ENCODE measurements at regions not wholly inside any gene's neighbourhood (a gene's known extent, or its start where the extent isn't known, plus 50 kb on each side); places are given as distances from the start of the nearest gene placed in this dataset.
"Not testable (repeated sequence)": the region's sequence is repeated elsewhere in the genome, so short reads cannot be mapped to it uniquely, and the experiment has no call there.

- Histone ChIP-seq H3K4me3 (no peak overlapping the region), H3K36me3 (no peaks in the 10 kb centered on the region), H3K27ac (no peak overlapping the region), H3K27me3 (replicated peaks) (no peaks in the 10 kb centered on the region), H3K9me3 (replicated peaks) (no peaks in the 10 kb centered on the region), H3K4me1 (replicated peaks) (no peaks in the 10 kb centered on the region)
- DNase-seq (ENCODE audit: low read depth in 1 of 2, low spot score in 2 of 2): no peak
Observed at GRCh38 chr10:7108141-7108540, 302.7 kb downstream of the SFMBT2 start.

GRCh38 chr10:7107285-7107684, 303.5 kb downstream of the SFMBT2 start:
- Histone ChIP-seq H3K27ac (no peak overlapping the region), H3K36me3 (no peaks in the 10 kb centered on the region), H3K4me1 (replicated peaks) (no peaks in the 10 kb centered on the region), H3K4me3 (no peak overlapping the region), H3K27me3 (replicated peaks) (no peaks in the 10 kb centered on the region), H3K9me3 (replicated peaks) (no peaks in the 10 kb centered on the region)
- DNase-seq (ENCODE audit: low read depth in 1 of 2, low spot score in 2 of 2): no peak

GRCh38 chr10:7104379-7104778, 306.5 kb downstream of the SFMBT2 start:
- H3K4me1 ChIP-seq (replicated peaks); H3K9me3 ChIP-seq (replicated peaks); H3K36me3 ChIP-seq; H3K4me3 ChIP-seq; H3K27ac ChIP-seq; DNase-seq (ENCODE audit: low read depth in 1 of 2, low spot score in 2 of 2); H3K27me3 ChIP-seq (replicated peaks): not testable (repeated sequence)

- H3K27ac ChIP-seq: no peak overlapping the region
- no peaks in the 10 kb centered on the region for H3K36me3 ChIP-seq
- H3K9me3 ChIP-seq (replicated peaks): no peaks in the 10 kb centered on the region
- no peak overlapping the region for H3K4me3 ChIP-seq
- no peak for DNase-seq (ENCODE audit: low read depth in 1 of 2, low spot score in 2 of 2)
- H3K27me3 ChIP-seq (replicated peaks): no peaks in the 10 kb centered on the region
- no peaks in the 10 kb centered on the region for H3K4me1 ChIP-seq (replicated peaks)
Observed at GRCh38 chr10:7102557-7103349, 308.1 kb downstream of the SFMBT2 start.

GRCh38 chr10:7102084-7102483, 308.8 kb downstream of the SFMBT2 start:
- Histone ChIP-seq H3K27me3 (replicated peaks) (no peaks in the 10 kb centered on the region), H3K4me1 (replicated peaks) (no peaks in the 10 kb centered on the region), H3K27ac (no peak overlapping the region), H3K9me3 (replicated peaks) (no peaks in the 10 kb centered on the region), H3K36me3 (no peaks in the 10 kb centered on the region), H3K4me3 (no peak overlapping the region)
- DNase-seq (ENCODE audit: low read depth in 1 of 2, low spot score in 2 of 2): no peak

GRCh38 chr10:7101451-7101850, 309.4 kb downstream of the SFMBT2 start:
- Histone ChIP-seq H3K27me3 (replicated peaks) (no peaks in the 10 kb centered on the region), H3K9me3 (replicated peaks) (no peaks in the 10 kb centered on the region), H3K4me3 (no peak overlapping the region), H3K27ac (no peak overlapping the region), H3K4me1 (replicated peaks) (no peaks in the 10 kb centered on the region), H3K36me3 (no peaks in the 10 kb centered on the region)
- DNase-seq (ENCODE audit: low read depth in 1 of 2, low spot score in 2 of 2): no peak

GRCh38 chr10:7100032-7100702, 310.7 kb downstream of the SFMBT2 start:
- no peak overlapping the region for H3K4me3 ChIP-seq
- no peaks in the 10 kb centered on the region for H3K36me3 ChIP-seq
- DNase-seq (ENCODE audit: low read depth in 1 of 2, low spot score in 2 of 2): no peak
- no peaks in the 10 kb centered on the region for H3K4me1 ChIP-seq (replicated peaks)
- H3K27ac ChIP-seq: no peak overlapping the region
- H3K9me3 ChIP-seq (replicated peaks): no peaks in the 10 kb centered on the region
- H3K27me3 ChIP-seq (replicated peaks): no peaks in the 10 kb centered on the region

GRCh38 chr10:7098160-7098762, 312.6 kb downstream of the SFMBT2 start:
- H3K4me1 ChIP-seq (replicated peaks): no peaks in the 10 kb centered on the region
- no peaks in the 10 kb centered on the region for H3K27me3 ChIP-seq (replicated peaks)
- no peaks in the 10 kb centered on the region for H3K9me3 ChIP-seq (replicated peaks)
- no peak overlapping the region for H3K4me3 ChIP-seq
- no peaks in the 10 kb centered on the region for H3K36me3 ChIP-seq
- DNase-seq (ENCODE audit: low read depth in 1 of 2, low spot score in 2 of 2): no peak
- H3K27ac ChIP-seq: no peak overlapping the region

GRCh38 chr10:7094781-7095180, 316.1 kb downstream of the SFMBT2 start:
- DNase-seq (ENCODE audit: low read depth in 1 of 2, low spot score in 2 of 2): no peak
- Histone ChIP-seq H3K9me3 (replicated peaks) (no peaks in the 10 kb centered on the region), H3K27me3 (replicated peaks) (no peaks in the 10 kb centered on the region), H3K4me3 (no peak overlapping the region), H3K27ac (no peak overlapping the region), H3K36me3 (no peaks in the 10 kb centered on the region), H3K4me1 (replicated peaks) (no peaks in the 10 kb centered on the region)

- Histone ChIP-seq H3K27me3 (replicated peaks) (0 out of 2 replicates have a peak, but pooled peaks cover 2% of the 10 kb centered on the region), H3K9me3 (replicated peaks) (no peaks in the 10 kb centered on the region), H3K36me3 (no peaks in the 10 kb centered on the region), H3K27ac (no peak overlapping the region), H3K4me1 (replicated peaks) (no peaks in the 10 kb centered on the region), H3K4me3 (no peak overlapping the region)
- DNase-seq (ENCODE audit: low read depth in 1 of 2, low spot score in 2 of 2): no peak
Observed at GRCh38 chr10:7093368-7093767, 317.5 kb downstream of the SFMBT2 start.

GRCh38 chr10:7092603-7093002, 318.2 kb downstream of the SFMBT2 start:
- Histone ChIP-seq H3K9me3 (replicated peaks) (no peaks in the 10 kb centered on the region), H3K4me1 (replicated peaks) (no peaks in the 10 kb centered on the region), H3K36me3 (no peaks in the 10 kb centered on the region), H3K4me3 (no peak overlapping the region), H3K27me3 (replicated peaks) (0 out of 2 replicates have a peak, but pooled peaks cover 2% of the 10 kb centered on the region), H3K27ac (no peak overlapping the region)
- no peak for DNase-seq (ENCODE audit: low read depth in 1 of 2, low spot score in 2 of 2)

- H3K4me3 ChIP-seq: no peak overlapping the region
- H3K36me3 ChIP-seq: no peaks in the 10 kb centered on the region
- H3K27me3 ChIP-seq (replicated peaks): 0 out of 2 replicates have a peak, but pooled peaks cover 2% of the 10 kb centered on the region
- DNase-seq (ENCODE audit: low read depth in 1 of 2, low spot score in 2 of 2): no peak
- H3K4me1 ChIP-seq (replicated peaks): no peaks in the 10 kb centered on the region
- H3K27ac ChIP-seq: no peak overlapping the region
- no peaks in the 10 kb centered on the region for H3K9me3 ChIP-seq (replicated peaks)
Observed at GRCh38 chr10:7090529-7090928, 320.3 kb downstream of the SFMBT2 start.

GRCh38 chr10:7085913-7086589, 324.8 kb downstream of the SFMBT2 start:
- no peak overlapping the region for H3K4me3 ChIP-seq
- H3K4me1 ChIP-seq (replicated peaks): no peaks in the 10 kb centered on the region
- H3K9me3 ChIP-seq (replicated peaks): no peaks in the 10 kb centered on the region
- H3K36me3 ChIP-seq: no peaks in the 10 kb centered on the region
- H3K27ac ChIP-seq: no peak overlapping the region
- 0 out of 2 replicates have a peak, but pooled peaks cover 2% of the 10 kb centered on the region for H3K27me3 ChIP-seq (replicated peaks)
- no peak for DNase-seq (ENCODE audit: low read depth in 1 of 2, low spot score in 2 of 2)
